H9 (cell line): ENCODE measurements at regions not wholly inside any gene's neighbourhood (a gene's known extent, or its start where the extent isn't known, plus 50 kb on each side); places are given as distances from the start of the nearest gene placed in this dataset.

ENCODE experiments used
- DNase-seq: peaks from one replicate; pipeline ENCODE4 v3.0.0-alpha.2; 2017
- H2AFZ ChIP-seq: one replicate; pipeline ENCODE4 v1.6.1; 2013; ENCODE audit warnings: mild to moderate bottlenecking, low read length, control low read depth, moderate library complexity
- H2AK5ac ChIP-seq: 2 replicates; pipeline ENCODE4 v1.6.1; 2013; ENCODE audit warnings: low read length, control low read depth, mixed read lengths; ENCODE audit not compliant: insufficient read length
- H2BK120ac ChIP-seq: one replicate; pipeline ENCODE4 v1.6.1; 2013; ENCODE audit warnings: low read depth, mild to moderate bottlenecking, low read length, control low read depth, inconsistent platforms; ENCODE audit not compliant: poor library complexity, severe bottlenecking
- H2BK12ac ChIP-seq: 2 replicates; pipeline ENCODE4 v1.6.1; 2013; ENCODE audit warnings: low read length, control low read depth, mixed read lengths, low read depth; ENCODE audit not compliant: insufficient read length
- H2BK15ac ChIP-seq: 2 replicates; pipeline ENCODE4 v1.6.1; 2013; ENCODE audit warnings: low read depth, low read length, control low read depth
- H2BK20ac ChIP-seq: one replicate; pipeline ENCODE4 v1.6.1; 2013; ENCODE audit warnings: low read depth, mild to moderate bottlenecking, low read length, control low read depth, inconsistent platforms; ENCODE audit not compliant: poor library complexity, severe bottlenecking
- H2BK5ac ChIP-seq: 2 replicates; pipeline ENCODE4 v1.6.1; 2013; ENCODE audit warnings: low read length, control low read depth, mixed read lengths; ENCODE audit not compliant: insufficient read length
- H3K14ac ChIP-seq: 2 replicates; pipeline ENCODE4 v1.6.1; 2013; ENCODE audit warnings: low read length, control low read depth; ENCODE audit not compliant: insufficient read depth
- H3K18ac ChIP-seq: 2 replicates; pipeline ENCODE4 v1.6.1; 2013; ENCODE audit warnings: low read depth, mild to moderate bottlenecking, mixed read lengths, low read length, control low read depth; ENCODE audit not compliant: insufficient read length
- H3K23ac ChIP-seq: 2 replicates; pipeline ENCODE4 v1.6.1; 2013; ENCODE audit warnings: low read length, control low read depth, mixed read lengths, low read depth; ENCODE audit not compliant: insufficient read length
- H3K23me2 ChIP-seq: 2 replicates; pipeline ENCODE4 v1.6.1; 2013; ENCODE audit warnings: low read depth, mild to moderate bottlenecking, mixed read lengths, low read length, control low read depth; ENCODE audit not compliant: insufficient read length, poor library complexity, severe bottlenecking
- H3K27ac ChIP-seq: 2 replicates; pipeline ENCODE4 v1.5.1; 2013; ENCODE audit warnings: low read length, control low read depth, mixed read lengths, low read depth; ENCODE audit not compliant: insufficient read length
- H3K27me3 ChIP-seq: 2 replicates; pipeline ENCODE4 v1.6.1; 2013; ENCODE audit warnings: low read length, control low read depth, inconsistent platforms; ENCODE audit not compliant: insufficient read depth
- H3K4ac ChIP-seq: 2 replicates; pipeline ENCODE4 v1.6.1; 2013; ENCODE audit warnings: low read depth, mild to moderate bottlenecking, control low read depth, inconsistent platforms, low read length, moderate library complexity
- H3K4me1 ChIP-seq: 2 replicates; pipeline ENCODE4 v1.6.1; 2013; ENCODE audit warnings: low read length, control low read depth, inconsistent platforms; ENCODE audit not compliant: insufficient read depth
- H3K4me2 ChIP-seq: 2 replicates; pipeline ENCODE4 v1.6.1; 2013; ENCODE audit warnings: low read length, control low read depth, mixed read lengths; ENCODE audit not compliant: insufficient read length, insufficient read depth
- H3K56ac ChIP-seq: 2 replicates; pipeline ENCODE4 v1.6.1; 2013; ENCODE audit warnings: low read depth, mild to moderate bottlenecking, mixed read lengths, low read length, control low read depth; ENCODE audit not compliant: insufficient read length
- H3K79me1 ChIP-seq: 2 replicates; pipeline ENCODE4 v1.6.1; 2013; ENCODE audit warnings: low read depth, mild to moderate bottlenecking, moderate library complexity, low read length, control low read depth, inconsistent platforms; ENCODE audit not compliant: insufficient read depth, poor library complexity, severe bottlenecking
- H3K79me2 ChIP-seq: 2 replicates; pipeline ENCODE4 v1.6.1; 2013; ENCODE audit warnings: low read length, control low read depth, inconsistent platforms; ENCODE audit not compliant: insufficient read depth
- H3K9ac ChIP-seq: 2 replicates; pipeline ENCODE4 v1.6.1; 2013; ENCODE audit warnings: low read length, control low read depth, mixed read lengths; ENCODE audit not compliant: insufficient read length; ENCODE audit errors: extremely low read depth
- H3K9me3 ChIP-seq: one replicate; pipeline ENCODE4 v1.6.1; 2013; ENCODE audit warnings: low read depth, low read length, inconsistent platforms; ENCODE audit not compliant: control insufficient read depth
- H3T11ph ChIP-seq: one replicate; pipeline ENCODE4 v1.6.1; 2013; ENCODE audit warnings: mild to moderate bottlenecking, low read length, control low read depth, inconsistent platforms
- H4K20me1 ChIP-seq: one replicate; pipeline ENCODE4 v1.6.1; 2013; ENCODE audit not compliant: control insufficient read depth, insufficient read length, insufficient read depth
- H4K5ac ChIP-seq: 2 replicates; pipeline ENCODE4 v1.6.1; 2013; ENCODE audit warnings: low read depth, mild to moderate bottlenecking, mixed read lengths, low read length, control low read depth; ENCODE audit not compliant: insufficient read length
- H4K8ac ChIP-seq: replicated peaks from 2 replicates; pipeline ENCODE4 v1.6.1; 2013; ENCODE audit warnings: low read length, control low read depth, mixed read lengths, low read depth; ENCODE audit not compliant: insufficient read length
- H4K91ac ChIP-seq: 2 replicates; pipeline ENCODE4 v1.6.1; 2013; ENCODE audit warnings: low read depth, mild to moderate bottlenecking, moderate library complexity, mixed read lengths, low read length, control low read depth; ENCODE audit not compliant: insufficient read length
- H3K27ac Mint-ChIP-seq, 3 experiments: 2 replicates in 2 of 3; 3 replicates in 1 of 3; pipeline ENCODE4 v1.8.0; 2020 to 2021; ENCODE audit warnings: mixed read lengths in 3 of 3, mild to moderate bottlenecking in 1 of 3, moderate library complexity in 1 of 3
- H3K27me3 Mint-ChIP-seq: 2 replicates; pipeline ENCODE4 v1.8.0; 2021; ENCODE audit warnings: low read depth, mild to moderate bottlenecking, moderate library complexity, mixed read lengths
- H3K36me3 Mint-ChIP-seq, 3 experiments: 2 replicates in 2 of 3; 3 replicates in 1 of 3; pipeline ENCODE4 v1.8.0; 2020 to 2021; ENCODE audit warnings: low read depth in 3 of 3, mixed read lengths in 3 of 3; ENCODE audit not compliant: insufficient read depth in 1 of 3
- H3K4me1 Mint-ChIP-seq, 2 experiments: 2 replicates each; pipeline ENCODE4 v1.8.0; 2020; ENCODE audit warnings: mixed read lengths in 2 of 2
- H3K4me3 Mint-ChIP-seq, 2 experiments: 2 replicates in 1 of 2; 3 replicates in 1 of 2; pipeline ENCODE4 v1.8.0; 2020 to 2021; ENCODE audit warnings: mild to moderate bottlenecking in 2 of 2, mixed read lengths in 2 of 2, moderate library complexity in 1 of 2
- H3K9me3 Mint-ChIP-seq, 2 experiments: 2 replicates in 1 of 2; 3 replicates in 1 of 2; pipeline ENCODE4 v1.8.0; 2020; ENCODE audit warnings: mild to moderate bottlenecking in 2 of 2, mixed read lengths in 2 of 2, moderate library complexity in 1 of 2
- WGBS: extraction: QIAGEN DNeasy Blood & Tissue Kit; methylation state at CpG from one replicate; pipeline ENCODE4 v1.1.7; 2013; ENCODE audit warnings: missing lambda C conversion rate, low lambda C conversion rate, mixed read lengths; ENCODE audit not compliant: insufficient read length; ENCODE audit errors: extremely low coverage; 5-methylcytosine and 5-hydroxymethylcytosine counted together
- TF ChIP-seq, protein P1 (sequence below): fragments of 200-600 bp; sonication (generic); conservative IDR thresholded peaks from 3 replicates; pipeline ENCODE4 v1.8.0; 2021; ENCODE audit warnings: antibody characterized with exemption, mild to moderate bottlenecking

DNA sequence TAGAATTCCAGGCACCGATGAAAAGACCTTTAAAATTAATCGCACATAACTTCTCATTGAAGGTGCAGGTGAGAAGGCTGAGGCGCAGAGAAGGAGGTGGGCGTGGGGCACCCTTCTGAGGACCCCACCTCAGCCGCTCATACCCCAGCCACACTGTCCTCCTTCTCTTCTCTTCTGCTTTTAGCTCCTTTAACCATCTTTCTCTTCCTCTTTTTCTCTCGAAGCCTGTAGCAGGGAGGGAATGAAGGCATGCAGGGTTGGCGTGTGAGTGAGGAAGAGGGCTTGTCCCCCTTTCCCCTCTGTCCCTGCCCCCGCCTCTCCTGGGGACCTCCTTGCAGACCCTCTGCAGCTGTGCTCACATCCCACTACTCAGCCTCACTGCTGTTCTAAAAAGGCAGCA is 57.8 kb upstream of the CACNA1E start:
- H3K4ac ChIP-seq, result no peak overlapping the region
- H2BK12ac ChIP-seq, result no peak overlapping the region
- no peak overlapping the region for H2AFZ ChIP-seq
- H4K8ac ChIP-seq, result no peak overlapping the region
- H3K27ac ChIP-seq, result no peak overlapping the region
- TF ChIP-seq, protein P1, sequence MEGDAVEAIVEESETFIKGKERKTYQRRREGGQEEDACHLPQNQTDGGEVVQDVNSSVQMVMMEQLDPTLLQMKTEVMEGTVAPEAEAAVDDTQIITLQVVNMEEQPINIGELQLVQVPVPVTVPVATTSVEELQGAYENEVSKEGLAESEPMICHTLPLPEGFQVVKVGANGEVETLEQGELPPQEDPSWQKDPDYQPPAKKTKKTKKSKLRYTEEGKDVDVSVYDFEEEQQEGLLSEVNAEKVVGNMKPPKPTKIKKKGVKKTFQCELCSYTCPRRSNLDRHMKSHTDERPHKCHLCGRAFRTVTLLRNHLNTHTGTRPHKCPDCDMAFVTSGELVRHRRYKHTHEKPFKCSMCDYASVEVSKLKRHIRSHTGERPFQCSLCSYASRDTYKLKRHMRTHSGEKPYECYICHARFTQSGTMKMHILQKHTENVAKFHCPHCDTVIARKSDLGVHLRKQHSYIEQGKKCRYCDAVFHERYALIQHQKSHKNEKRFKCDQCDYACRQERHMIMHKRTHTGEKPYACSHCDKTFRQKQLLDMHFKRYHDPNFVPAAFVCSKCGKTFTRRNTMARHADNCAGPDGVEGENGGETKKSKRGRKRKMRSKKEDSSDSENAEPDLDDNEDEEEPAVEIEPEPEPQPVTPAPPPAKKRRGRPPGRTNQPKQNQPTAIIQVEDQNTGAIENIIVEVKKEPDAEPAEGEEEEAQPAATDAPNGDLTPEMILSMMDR, result no peak
- H3K14ac ChIP-seq, result no peak overlapping the region
- H3K27ac Mint-ChIP-seq, result no peak overlapping the region
- peaks cover 2 to 5% of the 10 kb centered on the region in 2 experiments; a peak in 2 of 5 replicates for H3K9me3 Mint-ChIP-seq
- no peak overlapping the region for H2BK5ac ChIP-seq
- H3K56ac ChIP-seq, result no peak overlapping the region
- H2BK15ac ChIP-seq, result no peak overlapping the region
- no peak overlapping the region for H3K18ac ChIP-seq
- no peak for DNase-seq
- H3K79me1 ChIP-seq, result no peaks in the 10 kb centered on the region
- H3K36me3 Mint-ChIP-seq, result no peaks in the 10 kb centered on the region
- peaks cover 28% of the 10 kb centered on the region for H3K27me3 Mint-ChIP-seq
- H3T11ph ChIP-seq, result no peak overlapping the region
- peaks cover 3% of the 10 kb centered on the region for H3K23me2 ChIP-seq
- H4K91ac ChIP-seq, result no peak overlapping the region
- H4K5ac ChIP-seq, result no peak overlapping the region
- H4K20me1 ChIP-seq, result no peaks in the 10 kb centered on the region
- no peak overlapping the region for H2AK5ac ChIP-seq
- H3K4me2 ChIP-seq, result no peak overlapping the region
- H3K9ac ChIP-seq, result no peak overlapping the region
- no peak overlapping the region for H3K23ac ChIP-seq
- no peaks in the 10 kb centered on the region for H3K9me3 ChIP-seq
- no peak overlapping the region for H2BK120ac ChIP-seq
- H3K4me1 ChIP-seq, result no peaks in the 10 kb centered on the region
- H3K27me3 ChIP-seq, result no peaks in the 10 kb centered on the region; the same call in 1 of the 2 replicates
- no peak overlapping the region for H2BK20ac ChIP-seq
- H3K79me2 ChIP-seq, result no peaks in the 10 kb centered on the region
- WGBS, result no CpG with 5 or more reads among the region's 8 CpGs
- H3K4me1 Mint-ChIP-seq, result peaks cover 5 to 15% of the 10 kb centered on the region in 2 experiments
- no peak overlapping the region for H3K4me3 Mint-ChIP-seq
